ENCODE measurements at regions not wholly inside any gene's neighbourhood (a gene's known extent, or its start where the extent isn't known, plus 50 kb on each side); places are given as distances from the start of the nearest gene placed in this dataset.
"Not testable (repeated sequence)": the region's sequence is repeated elsewhere in the genome, so short reads cannot be mapped to it uniquely, and the experiment has no call there.

DNA sequence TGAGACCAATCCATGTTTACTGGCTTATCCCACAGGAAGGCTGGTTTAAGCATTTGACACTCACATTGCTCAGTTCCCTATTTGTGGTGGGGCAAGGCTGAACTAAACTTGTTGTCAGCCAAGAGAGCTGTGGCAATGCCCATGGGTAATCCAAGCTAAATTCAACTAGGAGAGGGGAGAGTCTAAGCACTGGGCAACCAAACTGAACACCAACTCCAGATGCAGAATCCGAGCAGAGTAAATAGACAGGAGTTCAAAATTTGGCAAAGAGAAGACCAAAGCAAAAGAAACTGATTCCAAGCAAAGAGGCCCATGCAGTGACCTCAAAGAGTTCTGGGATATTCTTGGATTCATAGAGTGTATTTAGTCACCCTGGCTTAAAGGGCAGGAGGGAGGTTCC lies 106.5 kb upstream of the NT5E start:
- Mint-ChIP-seq H3K36me3 (no peaks in the 10 kb centered on the region), H3K4me1 (ENCODE audit: low read depth) (no peaks in the 10 kb centered on the region), H3K9me3 (ENCODE audit: low read depth) (no peaks in the 10 kb centered on the region), H3K27me3 (peaks cover 9% of the 10 kb centered on the region), H3K27ac (no peak overlapping the region), H3K4me3 (no peak overlapping the region)

GRCh38 chr6:85329196-85329595 lies 120.7 kb upstream of the NT5E start:
- no peak overlapping the region for H3K4me3 Mint-ChIP-seq
- H3K27ac Mint-ChIP-seq: no peak overlapping the region
- no peaks in the 10 kb centered on the region for H3K4me1 Mint-ChIP-seq (ENCODE audit: low read depth)
- no peaks in the 10 kb centered on the region for H3K9me3 Mint-ChIP-seq (ENCODE audit: low read depth)
- peaks cover 12% of the 10 kb centered on the region for H3K27me3 Mint-ChIP-seq
- peaks cover 2% of the 10 kb centered on the region for H3K36me3 Mint-ChIP-seq

DNA sequence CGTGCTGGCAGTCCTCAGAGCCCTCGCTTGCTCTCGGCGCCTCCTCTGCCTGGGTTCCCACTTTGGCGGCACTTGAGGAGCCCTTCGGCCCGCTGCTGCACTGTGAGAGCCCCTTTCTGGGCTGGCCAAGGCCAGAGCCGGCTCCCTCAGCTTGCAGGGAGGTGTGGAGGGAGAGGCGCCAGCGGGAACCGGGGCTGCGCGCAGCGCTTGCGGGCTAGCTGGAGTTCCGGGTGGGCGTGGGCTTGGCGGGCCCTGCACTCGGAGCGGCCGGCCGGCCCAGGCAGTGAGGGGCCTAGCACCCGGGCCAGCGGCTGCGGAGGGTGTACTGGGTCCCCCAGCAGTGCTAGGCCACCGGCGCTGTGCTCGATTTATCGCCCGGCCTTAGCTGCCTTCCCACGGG lies 124.1 kb upstream of the NT5E start:
- H3K4me3 Mint-ChIP-seq; H3K4me1 Mint-ChIP-seq (ENCODE audit: low read depth); H3K27me3 Mint-ChIP-seq; H3K36me3 Mint-ChIP-seq; H3K9me3 Mint-ChIP-seq (ENCODE audit: low read depth); H3K27ac Mint-ChIP-seq: not testable (repeated sequence)

DNA sequence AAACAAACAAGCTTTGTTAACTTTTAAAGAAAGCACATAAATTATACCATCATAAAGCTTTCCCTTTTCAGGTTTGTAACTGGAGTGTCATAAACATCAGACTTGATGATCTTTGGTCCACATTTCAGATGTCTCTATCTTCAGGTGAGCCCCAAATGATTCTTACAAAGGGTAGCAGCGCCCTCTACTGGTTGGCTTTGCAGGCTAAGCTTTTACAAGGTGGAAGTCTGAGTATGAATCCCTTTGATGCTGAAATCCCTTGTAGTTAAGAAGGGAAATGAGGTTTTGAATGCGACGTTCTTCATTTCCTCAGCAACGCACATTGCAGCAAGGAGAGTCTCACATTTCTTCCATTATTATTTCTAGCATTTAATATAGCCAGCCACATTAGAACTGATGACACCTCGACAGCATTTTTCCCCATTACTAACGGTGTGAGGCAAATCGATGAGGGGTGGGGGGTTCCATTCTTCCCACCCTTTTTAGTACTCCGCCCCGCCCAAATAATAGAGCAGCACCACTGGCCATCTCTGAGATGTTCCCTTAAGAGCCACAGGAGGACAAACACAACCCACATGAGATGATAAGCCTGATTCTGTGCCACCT lies 126.3 kb upstream of the NT5E start:
- no peaks in the 10 kb centered on the region for H3K36me3 Mint-ChIP-seq
- peaks cover 6% of the 10 kb centered on the region for H3K9me3 Mint-ChIP-seq (ENCODE audit: low read depth)
- no peak overlapping the region for H3K4me3 Mint-ChIP-seq
- no peak overlapping the region for H3K27ac Mint-ChIP-seq
- H3K27me3 Mint-ChIP-seq: peaks cover 2% of the 10 kb centered on the region
- H3K4me1 Mint-ChIP-seq (ENCODE audit: low read depth): no peaks in the 10 kb centered on the region

DNA sequence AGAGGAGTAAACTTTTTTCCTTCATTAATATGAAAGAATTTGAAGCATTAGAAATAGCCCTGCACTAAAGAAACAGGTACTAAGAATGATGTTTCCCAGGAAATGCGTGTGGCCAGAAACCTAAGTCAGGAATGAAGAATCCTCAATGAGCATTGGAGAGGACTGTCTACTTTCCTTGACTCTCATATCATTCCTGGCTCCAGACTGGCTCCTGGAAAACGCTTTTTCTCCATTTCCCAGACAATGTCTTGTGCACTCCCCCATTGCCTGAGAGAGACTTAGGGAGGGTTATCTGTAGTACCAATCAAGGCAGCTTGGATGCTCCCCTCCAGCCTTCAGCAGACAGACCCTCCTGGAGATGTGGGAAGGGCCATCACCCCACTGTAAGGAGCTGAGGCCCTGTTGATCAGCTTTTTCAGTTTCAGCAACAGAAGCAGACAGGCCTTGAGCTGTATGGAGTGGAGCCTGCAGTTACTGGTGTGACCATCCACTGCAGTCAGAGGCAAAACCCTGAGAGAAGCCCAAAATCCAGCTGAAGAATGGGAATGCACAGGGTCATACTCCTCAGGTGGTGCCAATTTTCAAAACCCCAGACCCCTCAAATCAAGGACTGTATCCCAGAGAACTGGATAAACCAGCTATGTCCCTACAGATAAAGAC lies 127.3 kb upstream of the NT5E start:
- no peaks in the 10 kb centered on the region for H3K36me3 Mint-ChIP-seq
- H3K4me1 Mint-ChIP-seq (ENCODE audit: low read depth): no peaks in the 10 kb centered on the region
- no peak overlapping the region for H3K4me3 Mint-ChIP-seq
- no peak overlapping the region for H3K27ac Mint-ChIP-seq
- peaks cover 6% of the 10 kb centered on the region for H3K9me3 Mint-ChIP-seq (ENCODE audit: low read depth)
- H3K27me3 Mint-ChIP-seq: peaks cover 2% of the 10 kb centered on the region

GRCh38 chr6:85321906-85322305 lies 128.0 kb upstream of the NT5E start:
- Mint-ChIP-seq H3K27me3 (no peaks in the 10 kb centered on the region), H3K4me1 (ENCODE audit: low read depth) (no peaks in the 10 kb centered on the region), H3K27ac (no peak overlapping the region), H3K36me3 (no peaks in the 10 kb centered on the region), H3K4me3 (no peak overlapping the region), H3K9me3 (ENCODE audit: low read depth) (peaks cover 6% of the 10 kb centered on the region)

GRCh38 chr6:85314586-85314985 lies 135.3 kb upstream of the NT5E start:
- Mint-ChIP-seq H3K9me3 (ENCODE audit: low read depth) (peaks cover 6% of the 10 kb centered on the region), H3K27me3 (peaks cover 3% of the 10 kb centered on the region), H3K27ac (no peak overlapping the region), H3K4me1 (ENCODE audit: low read depth) (no peaks in the 10 kb centered on the region), H3K4me3 (no peak overlapping the region), H3K36me3 (no peaks in the 10 kb centered on the region)

- H3K4me1 Mint-ChIP-seq (ENCODE audit: low read depth): no peaks in the 10 kb centered on the region
- H3K9me3 Mint-ChIP-seq (ENCODE audit: low read depth): no peaks in the 10 kb centered on the region
- H3K27ac Mint-ChIP-seq: no peak overlapping the region
- peaks cover 10% of the 10 kb centered on the region for H3K27me3 Mint-ChIP-seq
- no peak overlapping the region for H3K4me3 Mint-ChIP-seq
- no peaks in the 10 kb centered on the region for H3K36me3 Mint-ChIP-seq
Observed at GRCh38 chr6:85300581-85300980, 149.3 kb upstream of the NT5E start.

GRCh38 chr6:85298553-85298952 lies 151.3 kb upstream of the NT5E start:
- H3K27me3 Mint-ChIP-seq: no peaks in the 10 kb centered on the region
- H3K36me3 Mint-ChIP-seq: no peaks in the 10 kb centered on the region
- H3K9me3 Mint-ChIP-seq (ENCODE audit: low read depth): no peaks in the 10 kb centered on the region
- H3K4me3 Mint-ChIP-seq: no peak overlapping the region
- no peaks in the 10 kb centered on the region for H3K4me1 Mint-ChIP-seq (ENCODE audit: low read depth)
- H3K27ac Mint-ChIP-seq: no peak overlapping the region

- Mint-ChIP-seq H3K4me3 (no peak overlapping the region), H3K4me1 (ENCODE audit: low read depth) (no peaks in the 10 kb centered on the region), H3K27me3 (peaks cover 4% of the 10 kb centered on the region), H3K9me3 (ENCODE audit: low read depth) (no peaks in the 10 kb centered on the region), H3K36me3 (no peaks in the 10 kb centered on the region), H3K27ac (no peak overlapping the region)
Observed at GRCh38 chr6:85291326-85291725, 158.6 kb upstream of the NT5E start.

GRCh38 chr6:85287654-85288053 lies 162.2 kb upstream of the NT5E start:
- Mint-ChIP-seq H3K9me3 (ENCODE audit: low read depth) (no peaks in the 10 kb centered on the region), H3K27ac (no peak overlapping the region), H3K4me3 (no peak overlapping the region), H3K36me3 (no peaks in the 10 kb centered on the region), H3K27me3 (peaks cover 13% of the 10 kb centered on the region), H3K4me1 (ENCODE audit: low read depth) (no peaks in the 10 kb centered on the region)

DNA sequence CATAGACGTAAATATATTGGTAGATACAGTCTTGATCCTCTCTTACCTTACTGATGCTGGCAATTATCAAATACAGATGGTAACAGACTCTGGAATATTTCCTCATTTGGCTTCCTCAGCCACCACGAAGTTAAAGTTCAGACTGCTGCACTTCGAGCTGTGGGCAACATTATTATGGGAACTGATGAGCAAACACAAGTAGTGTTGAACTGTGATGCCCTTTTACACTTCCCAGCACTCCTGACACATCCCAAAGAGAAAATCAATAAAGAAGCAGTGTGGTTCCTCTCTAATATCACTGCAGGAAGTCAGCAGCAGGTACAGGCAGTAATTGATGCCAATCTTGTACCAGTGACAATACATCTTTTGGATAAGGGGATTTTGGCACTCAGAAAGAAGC lies 162.7 kb upstream of the NT5E start:
- no peak overlapping the region for H3K4me3 Mint-ChIP-seq
- no peaks in the 10 kb centered on the region for H3K4me1 Mint-ChIP-seq (ENCODE audit: low read depth)
- no peaks in the 10 kb centered on the region for H3K36me3 Mint-ChIP-seq
- no peaks in the 10 kb centered on the region for H3K9me3 Mint-ChIP-seq (ENCODE audit: low read depth)
- H3K27me3 Mint-ChIP-seq: peaks cover 13% of the 10 kb centered on the region
- H3K27ac Mint-ChIP-seq: no peak overlapping the region

DNA sequence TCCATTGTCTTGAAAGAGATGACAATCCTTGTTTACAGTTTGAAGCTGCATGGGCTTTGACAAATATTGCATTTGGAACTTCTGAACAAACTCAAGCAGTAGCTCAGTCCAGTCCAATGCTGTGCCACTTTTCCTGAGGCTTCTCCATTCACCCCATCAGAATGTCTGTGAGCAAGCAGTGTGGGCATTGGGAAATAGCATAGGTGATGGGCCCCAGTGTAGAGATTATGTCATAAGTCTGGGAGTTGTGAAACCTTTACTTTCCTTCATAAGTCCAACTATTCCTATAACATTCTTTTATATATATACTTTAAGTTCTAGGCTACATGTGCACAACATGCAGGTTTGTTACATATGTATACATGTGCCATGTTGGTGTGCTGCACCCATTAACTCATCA lies 163.4 kb upstream of the NT5E start:
- not testable (repeated sequence) for H3K4me1 Mint-ChIP-seq (ENCODE audit: low read depth); H3K4me3 Mint-ChIP-seq; H3K9me3 Mint-ChIP-seq (ENCODE audit: low read depth); H3K36me3 Mint-ChIP-seq; H3K27ac Mint-ChIP-seq
- H3K27me3 Mint-ChIP-seq: peaks cover 13% of the 10 kb centered on the region

- H3K36me3 Mint-ChIP-seq: no peaks in the 10 kb centered on the region
Observed at GRCh38 chr6:85285934-85286333, 163.9 kb upstream of the NT5E start.

GRCh38 chr6:85285114-85285513 lies 164.8 kb upstream of the NT5E start:
- Mint-ChIP-seq H3K27me3 (peaks cover 12% of the 10 kb centered on the region), H3K9me3 (ENCODE audit: low read depth) (no peaks in the 10 kb centered on the region), H3K36me3 (no peaks in the 10 kb centered on the region), H3K4me3 (no peak overlapping the region), H3K27ac (no peak overlapping the region), H3K4me1 (ENCODE audit: low read depth) (no peaks in the 10 kb centered on the region)

More at GRCh38 chr6:85285934-85286333, 163.9 kb upstream of the NT5E start:
- H3K4me1 Mint-ChIP-seq (ENCODE audit: low read depth): no peaks in the 10 kb centered on the region
- no peak overlapping the region for H3K27ac Mint-ChIP-seq
- H3K4me3 Mint-ChIP-seq: no peak overlapping the region
- peaks cover 12% of the 10 kb centered on the region for H3K27me3 Mint-ChIP-seq
- H3K9me3 Mint-ChIP-seq (ENCODE audit: low read depth): no peaks in the 10 kb centered on the region

DNA sequence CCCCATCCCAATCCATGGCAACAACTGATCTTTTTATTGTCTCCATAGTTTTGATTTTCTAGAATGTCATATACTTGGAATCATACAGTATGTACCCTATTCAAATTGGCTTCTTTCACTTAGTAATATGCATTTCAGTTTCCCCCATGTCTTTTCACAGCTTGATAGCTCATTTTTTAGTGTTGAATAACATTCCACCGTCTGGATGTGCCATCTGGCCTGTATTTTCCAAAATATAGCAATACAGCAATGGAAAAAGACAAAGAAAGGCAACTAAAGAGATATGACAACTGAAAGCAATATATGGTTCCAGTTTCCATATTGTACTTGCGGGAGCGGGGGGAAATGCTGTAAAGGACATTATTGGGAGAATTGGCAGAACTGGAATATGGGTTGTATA lies 166.4 kb upstream of the NT5E start:
- Mint-ChIP-seq H3K9me3 (ENCODE audit: low read depth) (no peaks in the 10 kb centered on the region), H3K27ac (no peak overlapping the region), H3K27me3 (peaks cover 12% of the 10 kb centered on the region), H3K4me3 (no peak overlapping the region), H3K4me1 (ENCODE audit: low read depth) (no peaks in the 10 kb centered on the region), H3K36me3 (no peaks in the 10 kb centered on the region)

Measured in activated naive CD8-positive, alpha-beta T cell (primary cell).